HG03060 (cell line): ENCODE measurements at regions not wholly inside any gene's neighbourhood (a gene's known extent, or its start where the extent isn't known, plus 50 kb on each side); places are given as distances from the start of the nearest gene placed in this dataset.
"Not testable (repeated sequence)": the region's sequence is repeated elsewhere in the genome, so short reads cannot be mapped to it uniquely, and the experiment has no call there.

Experiments
- ATAC-seq: cut with Tn5 transposase; IDR thresholded peaks from one replicate; pipeline ENCODE4 v1.9.1; 2021; ENCODE audit warnings: low read depth, moderate number of reproducible peaks; ENCODE audit not compliant: unreplicated experiment

DNA sequence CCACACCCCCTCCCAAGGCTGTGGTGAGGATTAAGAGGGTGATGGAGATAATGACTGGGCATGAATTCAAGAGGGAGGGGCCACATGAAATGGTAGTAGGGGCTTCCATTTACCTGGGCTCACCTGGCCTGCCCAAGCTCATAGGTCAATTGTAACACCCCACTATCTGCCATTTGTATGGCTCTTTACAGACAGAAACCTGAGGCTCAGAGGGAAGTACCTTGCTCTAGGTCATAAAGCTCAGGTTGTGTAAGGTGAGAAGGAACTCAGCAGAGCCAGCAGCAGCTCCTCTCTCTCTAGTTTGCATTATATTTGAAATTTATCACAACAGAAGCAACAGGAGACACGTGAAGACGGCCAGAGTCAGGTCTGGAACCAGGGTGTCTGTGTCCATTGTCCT, 133.4 kb upstream of the ALDH1B1 start:
- ATAC-seq, result no peak

DNA sequence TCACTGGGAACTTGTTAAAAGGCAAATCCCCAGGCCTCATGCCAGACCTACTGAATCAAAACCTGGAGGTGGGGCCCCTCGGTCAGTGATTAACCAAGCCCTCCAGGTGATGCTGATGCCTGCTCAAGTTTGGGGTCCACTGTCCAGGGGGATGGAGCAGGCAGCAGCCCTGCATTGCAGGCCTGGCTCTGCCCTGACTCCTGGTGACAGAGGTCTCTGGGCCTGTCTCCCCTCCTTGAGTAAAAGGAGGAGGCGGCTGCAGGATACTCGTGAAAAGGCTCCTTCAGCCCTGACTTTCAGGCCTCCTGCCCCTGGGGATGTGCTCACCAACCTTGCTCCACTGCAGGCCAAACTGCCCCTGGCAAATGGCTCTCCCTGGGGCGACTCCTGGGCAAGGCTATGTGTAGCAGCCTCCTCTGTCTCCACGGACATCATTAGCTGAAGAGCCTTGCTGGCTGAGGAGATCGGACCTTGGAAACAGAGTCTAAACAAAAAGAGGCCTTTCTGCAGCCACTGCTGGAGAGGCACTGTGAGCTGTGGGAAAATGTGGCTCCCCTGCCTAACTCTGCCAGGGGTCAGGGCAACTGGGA, 134.8 kb upstream of the ALDH1B1 start:
- no peak for ATAC-seq

DNA sequence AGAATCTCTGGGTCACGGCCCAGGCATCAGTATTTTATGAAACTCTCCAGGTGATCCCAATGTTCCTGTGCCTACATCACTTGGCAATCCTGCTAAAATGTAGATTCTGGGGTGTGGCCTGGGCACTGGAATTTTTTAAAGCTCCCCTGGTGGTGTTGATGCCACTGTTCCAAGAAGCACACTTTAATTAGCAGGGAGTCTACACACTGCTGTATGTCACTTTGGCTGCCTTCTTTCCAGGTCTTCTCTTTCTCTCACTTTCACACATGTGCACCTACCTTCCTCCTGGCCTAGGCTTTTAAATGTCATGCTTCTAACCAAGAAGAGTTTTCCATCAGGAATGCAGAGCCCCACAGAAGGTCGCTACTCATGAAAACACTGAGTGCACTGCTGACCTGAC, 136.0 kb upstream of the ALDH1B1 start:
- ATAC-seq, result no peak

DNA sequence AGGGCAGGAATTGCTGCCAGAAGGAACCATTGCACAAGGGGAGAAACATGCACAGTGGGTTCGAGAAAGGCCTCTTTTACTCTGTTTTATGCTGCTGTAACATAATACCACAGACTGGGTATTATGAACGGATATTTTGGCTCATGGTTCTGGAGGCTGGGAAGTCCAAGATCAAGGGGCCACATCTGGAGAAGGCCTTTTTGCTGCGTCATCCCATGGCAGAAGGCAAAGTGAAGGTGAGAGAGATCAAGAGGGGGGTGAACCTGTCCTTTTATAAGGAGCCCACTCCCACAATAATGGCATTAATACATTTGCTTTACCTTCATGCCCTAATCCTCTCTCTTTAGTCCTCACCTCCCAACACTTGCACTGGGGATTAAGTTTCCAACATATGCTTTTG, 136.9 kb upstream of the ALDH1B1 start:
- no peak for ATAC-seq

DNA sequence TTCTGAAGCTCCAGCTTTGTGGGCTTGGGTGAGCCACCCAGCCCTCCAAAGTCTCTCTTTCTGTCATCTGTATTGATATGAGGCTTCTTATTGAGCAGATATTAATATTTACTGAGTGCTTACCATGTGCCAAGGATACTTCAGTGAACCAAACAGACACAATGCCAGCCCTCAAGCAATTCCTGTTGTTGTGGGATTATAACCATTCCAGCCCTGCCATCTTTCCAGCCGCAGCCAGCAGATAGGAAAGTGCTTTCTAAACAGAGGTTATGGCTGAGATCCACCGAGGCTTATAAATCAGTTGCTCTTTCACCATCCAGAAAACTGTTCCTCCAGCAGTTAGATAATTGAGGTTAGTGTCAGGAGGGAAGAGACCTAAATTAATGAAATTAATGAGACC, 137.7 kb upstream of the ALDH1B1 start:
- ATAC-seq, result no peak

- no peak for ATAC-seq
Measured at GRCh38 chr9:38254151-38254550, 138.4 kb upstream of the ALDH1B1 start.

DNA sequence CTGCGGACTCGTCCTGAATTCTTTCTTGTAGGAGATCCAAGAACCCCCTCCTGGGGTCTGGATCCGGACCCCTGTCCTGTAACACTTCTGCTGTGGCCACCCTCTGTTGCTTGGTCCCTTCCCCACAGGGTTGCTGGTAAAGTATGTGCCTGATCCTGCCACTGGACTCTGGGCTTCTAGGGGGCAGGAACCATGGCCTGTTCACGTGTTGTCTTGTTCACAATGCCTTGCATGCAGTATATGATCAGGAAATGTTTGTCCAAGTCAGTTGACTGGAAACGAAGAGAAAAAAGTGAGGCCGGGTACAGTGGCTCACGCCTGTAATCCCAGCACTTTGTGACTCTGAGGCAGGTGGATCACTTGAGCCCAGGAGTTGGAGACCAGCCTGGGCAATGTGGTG, 139.3 kb upstream of the ALDH1B1 start:
- ATAC-seq, result no peak

GRCh38 chr9:38251036-38251860, 141.3 kb upstream of the ALDH1B1 start:
- no peak for ATAC-seq

- ATAC-seq, result no peak
Measured at GRCh38 chr9:38250279-38251035, 142.0 kb upstream of the ALDH1B1 start.

- no peak for ATAC-seq
Measured at GRCh38 chr9:38249587-38250210, 142.8 kb upstream of the ALDH1B1 start.

DNA sequence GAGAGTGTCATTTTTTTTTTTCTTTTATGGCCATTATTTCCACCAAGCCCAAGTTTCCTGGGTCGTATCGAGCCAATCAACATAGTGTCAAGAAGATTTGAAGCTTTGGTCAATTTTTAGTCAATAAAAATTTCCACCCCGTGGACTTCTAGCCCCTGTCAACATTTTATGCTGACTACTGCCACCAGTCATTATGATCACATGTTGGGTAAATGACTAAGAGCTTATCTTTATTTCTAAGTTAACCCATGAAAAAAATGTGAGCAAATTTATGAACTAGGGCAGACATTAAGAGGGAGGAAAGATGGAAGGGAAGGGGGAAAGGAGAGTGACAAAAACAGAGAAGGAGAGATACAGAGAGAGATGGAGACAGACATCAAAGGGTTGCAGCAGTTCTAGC, 143.5 kb upstream of the ALDH1B1 start:
- ATAC-seq, result no peak

- no peak for ATAC-seq
Measured at GRCh38 chr9:38246833-38247232, 145.7 kb upstream of the ALDH1B1 start.

GRCh38 chr9:38244971-38245370, 147.5 kb upstream of the ALDH1B1 start:
- ATAC-seq, result no peak

- no peak for ATAC-seq
Measured at GRCh38 chr9:38243993-38244392, 148.5 kb upstream of the ALDH1B1 start.

DNA sequence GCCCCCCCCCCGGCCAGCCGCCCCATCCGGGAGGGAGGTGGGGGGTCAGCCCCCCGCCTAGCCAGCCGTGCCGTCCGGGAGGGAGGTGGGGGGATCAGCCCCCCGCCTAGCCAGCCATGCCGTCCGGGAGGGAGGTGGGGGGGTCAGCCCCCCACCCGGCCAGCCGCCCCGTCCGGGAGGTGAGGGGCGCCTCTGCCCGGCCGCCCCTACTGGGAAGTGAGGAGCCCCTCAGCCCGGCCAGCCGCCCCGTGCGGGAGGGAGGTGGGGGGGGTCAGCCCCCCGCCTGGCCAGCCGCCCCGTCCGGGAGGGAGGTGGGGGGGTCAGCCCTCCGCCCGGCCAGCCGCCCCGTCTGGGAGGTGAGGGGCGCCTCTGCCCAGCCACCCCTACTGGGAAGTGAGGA, 150.4 kb upstream of the ALDH1B1 start:
- ATAC-seq, result not testable (repeated sequence)

GRCh38 chr9:38240051-38240450, 152.5 kb upstream of the ALDH1B1 start:
- ATAC-seq, result no peak

DNA sequence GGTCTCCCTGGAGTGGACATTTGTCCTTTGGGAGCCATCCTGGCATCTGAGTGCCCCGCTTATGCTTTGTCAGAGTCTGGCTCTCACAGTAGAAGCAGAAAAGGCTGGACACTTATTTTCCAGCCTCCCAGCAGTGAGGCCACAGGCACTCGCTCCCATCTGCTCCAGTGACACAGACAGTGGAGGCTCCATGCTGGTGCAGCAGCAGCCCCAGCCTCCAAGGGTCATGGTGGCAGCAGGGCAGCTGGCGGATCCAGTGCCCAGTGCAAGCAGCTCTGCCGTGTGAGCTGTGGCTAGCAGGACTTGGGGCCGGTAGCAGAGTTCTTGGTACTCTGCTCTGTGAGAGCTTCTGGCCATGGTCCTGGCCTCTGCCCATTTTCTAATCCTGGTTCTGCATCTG, 157.3 kb upstream of the ALDH1B1 start:
- no peak for ATAC-seq

DNA sequence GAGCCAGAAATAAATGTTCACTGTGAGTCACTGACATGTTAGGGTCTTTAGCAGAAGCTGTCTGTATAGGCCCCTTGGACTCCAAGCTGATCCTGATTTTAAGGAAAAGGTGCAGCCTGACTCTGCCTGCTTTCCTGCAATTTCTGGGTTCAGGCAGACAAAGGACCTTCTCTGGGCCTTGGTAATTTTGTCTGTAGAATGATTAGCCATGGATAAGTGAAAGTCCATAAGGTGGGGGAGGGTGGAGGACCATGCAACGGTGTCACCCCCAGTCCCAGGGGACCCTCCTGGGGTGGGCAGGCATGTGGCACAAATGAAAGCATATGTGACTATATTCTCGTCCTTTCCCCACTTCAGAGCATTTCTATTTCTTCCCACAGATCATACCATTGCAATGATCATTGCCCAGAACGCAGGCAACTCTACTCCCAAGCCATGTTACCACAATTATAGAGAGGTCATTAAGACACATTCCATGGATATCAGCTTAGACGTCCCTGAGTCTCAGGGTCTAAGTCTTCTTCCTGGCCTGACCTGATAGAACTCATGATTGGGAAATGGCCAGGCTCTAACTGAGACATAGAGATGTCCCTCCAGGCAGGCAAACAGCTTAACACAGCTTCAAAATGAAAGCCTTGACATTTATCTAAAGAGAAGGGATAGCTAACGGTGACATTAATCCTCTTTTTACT, 157.9 kb upstream of the ALDH1B1 start:
- ATAC-seq, result no peak

DNA sequence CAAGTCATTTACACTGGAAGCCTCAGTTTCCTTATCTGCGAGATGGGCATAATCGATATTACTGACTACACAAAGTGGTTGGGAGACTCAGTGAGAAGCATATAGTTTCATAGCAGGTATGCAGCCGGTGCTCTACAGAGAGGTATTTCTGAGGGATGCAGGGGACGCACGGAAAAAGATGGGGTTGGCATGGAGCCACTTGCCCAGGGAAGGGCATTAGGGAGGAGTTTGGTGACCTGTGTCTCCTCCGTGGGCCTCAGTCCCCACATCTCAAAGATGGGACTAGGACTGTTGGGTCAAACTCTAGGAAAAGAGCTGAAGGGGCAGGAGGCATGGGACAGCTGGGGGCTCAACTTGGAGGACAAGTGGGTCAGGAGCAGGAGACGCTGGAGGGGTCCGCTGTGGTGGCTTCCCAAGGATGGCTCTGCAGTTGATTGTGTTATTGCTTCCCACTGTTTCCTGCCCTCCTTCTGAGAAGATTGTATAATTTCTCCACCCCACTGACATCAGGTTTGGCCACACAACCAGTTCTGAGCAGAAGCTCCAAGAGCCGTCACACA, 158.6 kb upstream of the ALDH1B1 start:
- ATAC-seq, result no peak

DNA sequence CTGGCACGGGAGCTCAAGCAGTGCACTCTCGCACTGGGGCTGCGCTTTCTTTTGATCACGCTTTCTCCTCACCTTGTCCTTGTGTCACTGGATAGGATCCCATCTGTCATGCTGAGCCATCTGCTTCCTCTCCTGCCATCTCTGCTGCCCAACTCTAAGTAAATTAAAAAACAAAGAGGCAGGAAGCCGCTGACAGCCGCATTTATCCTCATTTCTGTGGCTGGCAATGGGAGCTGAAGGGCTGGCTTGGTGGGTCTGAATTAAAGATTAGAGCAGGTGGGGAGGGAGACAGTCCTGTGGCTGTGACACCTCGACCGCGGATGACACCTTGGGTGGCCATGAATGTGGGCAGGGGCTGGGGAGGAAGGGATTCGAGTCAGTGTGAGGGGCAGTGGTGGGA, 159.2 kb upstream of the ALDH1B1 start:
- no peak for ATAC-seq
